WTC11 (cell line): ENCODE measurements at regions not wholly inside any gene's neighbourhood (a gene's known extent, or its start where the extent isn't known, plus 50 kb on each side); places are given as distances from the start of the nearest gene placed in this dataset.

Experiments used
- ATAC-seq: fragments of 200-7000 bp; cut with Tn5 transposase; 2 replicates; pipeline ENCODE4 v1.10.0; 2021; ENCODE audit warnings: mild to moderate bottlenecking, moderate library complexity
- CTCF ChIA-PET: fragments of 300-600 bp; sonication (Branson Sonifier 250); formaldehyde crosslinking; loops from one replicate; lab custom pipeline; 2021; ENCODE audit warnings: antibody characterized with exemption; lab: Charles Lee
- POLR2A ChIA-PET: fragments of 350-600 bp; sonication (Branson Sonifier 250); formaldehyde crosslinking; loops from one replicate; lab custom pipeline; 2021; ENCODE audit warnings: antibody characterized with exemption; lab: Charles Lee
- DNase-seq: peaks from one replicate; pipeline ENCODE4 v3.0.0; 2021; ENCODE audit warnings: low spot score
- H3K27ac Mint-ChIP-seq: 2 replicates; pipeline ENCODE4 v1.8.0; 2021; ENCODE audit warnings: mixed read lengths
- H3K27me3 Mint-ChIP-seq: 2 replicates; pipeline ENCODE4 v1.8.0; 2021; ENCODE audit warnings: low read depth, mild to moderate bottlenecking, moderate library complexity, mixed read lengths
- H3K36me3 Mint-ChIP-seq: 2 replicates; pipeline ENCODE4 v1.8.0; 2021; ENCODE audit warnings: mixed read lengths
- H3K4me1 Mint-ChIP-seq: 2 replicates; pipeline ENCODE4 v1.8.0; 2022; ENCODE audit warnings: mixed read lengths
- H3K4me3 Mint-ChIP-seq: 2 replicates; pipeline ENCODE4 v1.8.0; 2021; ENCODE audit warnings: mild to moderate bottlenecking, moderate library complexity, mixed read lengths
- H3K9me3 Mint-ChIP-seq: 2 replicates; pipeline ENCODE4 v1.8.0; 2021; ENCODE audit warnings: mixed read lengths
- EMX1 ChIP-seq: fragments of 250-450 bp; sonication (Bioruptor Pico); IDR thresholded peaks from 2 replicates; pipeline ENCODE4 v1.8.0; 2021; ENCODE audit warnings: mild to moderate bottlenecking
- FOXJ3 ChIP-seq: sonication (generic); formaldehyde crosslinking; IDR thresholded peaks from 2 replicates; pipeline ENCODE4 v1.9.0; 2021; ENCODE audit warnings: missing genetic modification reagents, mild to moderate bottlenecking, borderline replicate concordance
- GRHL2 ChIP-seq: fragments of 250-450 bp; sonication (Bioruptor Pico); IDR thresholded peaks from 2 replicates; pipeline ENCODE4 v1.8.0; 2022; ENCODE audit warnings: mild to moderate bottlenecking, moderate library complexity; ENCODE audit not compliant: insufficient replicate concordance, severe bottlenecking
- JAZF1 ChIP-seq: fragments of 250-450 bp; sonication (Bioruptor Pico); IDR thresholded peaks from 2 replicates; pipeline ENCODE4 v1.9.0; 2021; ENCODE audit warnings: moderate library complexity, mild to moderate bottlenecking, inconsistent platforms
- NFE2L1 ChIP-seq: sonication (generic); formaldehyde crosslinking; IDR thresholded peaks from 2 replicates; pipeline ENCODE4 v1.8.1; 2023; ENCODE audit warnings: missing genetic modification reagents
- NR2C2 ChIP-seq: sonication (generic); formaldehyde crosslinking; IDR thresholded peaks from 2 replicates; pipeline ENCODE4 v1.8.0; 2022; ENCODE audit warnings: mild to moderate bottlenecking, missing genetic modification reagents
- NR3C1 ChIP-seq: sonication (generic); formaldehyde crosslinking; conservative IDR thresholded peaks from 2 replicates; pipeline ENCODE4 v1.8.1; 2023; ENCODE audit warnings: low read depth, mild to moderate bottlenecking, missing genetic modification reagents
- TCF7 ChIP-seq: sonication (generic); formaldehyde crosslinking; IDR thresholded peaks from 2 replicates; pipeline ENCODE4 v1.8.0; 2022; ENCODE audit warnings: mild to moderate bottlenecking, low read depth, missing genetic modification reagents, moderate library complexity
- TEAD1 ChIP-seq: sonication (generic); formaldehyde crosslinking; IDR thresholded peaks from 2 replicates; pipeline ENCODE4 v1.8.0; 2022; ENCODE audit warnings: mild to moderate bottlenecking, missing genetic modification reagents
- ZNF232 ChIP-seq: sonication (generic); formaldehyde crosslinking; IDR thresholded peaks from 2 replicates; pipeline ENCODE4 v1.8.0; 2022; ENCODE audit warnings: mild to moderate bottlenecking, missing genetic modification reagents
- TF ChIP-seq, protein P1 (sequence below): sonication (generic); formaldehyde crosslinking; IDR thresholded peaks from 2 replicates; pipeline ENCODE4 v1.8.0; 2022; ENCODE audit warnings: missing genetic modification reagents
- TF ChIP-seq, protein P2 (sequence below): sonication (generic); formaldehyde crosslinking; IDR thresholded peaks from 2 replicates; pipeline ENCODE4 v1.8.0; 2022; ENCODE audit warnings: mild to moderate bottlenecking, missing genetic modification reagents
- TF ChIP-seq, protein P3 (sequence below): fragments of 250-450 bp; sonication (Bioruptor Pico); conservative IDR thresholded peaks from 2 replicates; pipeline ENCODE4 v1.9.0; 2021; ENCODE audit warnings: mild to moderate bottlenecking
- TF ChIP-seq, protein P4 (sequence below): sonication (generic); formaldehyde crosslinking; IDR thresholded peaks from 2 replicates; pipeline ENCODE4 v1.8.0; 2022; ENCODE audit warnings: mild to moderate bottlenecking, missing genetic modification reagents
- TF ChIP-seq, protein P5 (sequence below): sonication (generic); formaldehyde crosslinking; IDR thresholded peaks from 2 replicates; pipeline ENCODE4 v1.8.1; 2023; ENCODE audit warnings: mild to moderate bottlenecking, moderate library complexity, missing genetic modification reagents
- TF ChIP-seq, protein P6 (sequence below): sonication (generic); formaldehyde crosslinking; IDR thresholded peaks from 2 replicates; pipeline ENCODE4 v1.8.0; 2023; ENCODE audit warnings: missing genetic modification reagents
- TF ChIP-seq, protein P7 (sequence below): sonication (generic); formaldehyde crosslinking; IDR thresholded peaks from 2 replicates; pipeline ENCODE4 v1.8.1; 2022; ENCODE audit warnings: missing genetic modification reagents, borderline replicate concordance
- TF ChIP-seq, protein P8 (sequence below): fragments of 250-450 bp; sonication (Bioruptor Pico); IDR thresholded peaks from 2 replicates; pipeline ENCODE4 v1.9.0; 2021; ENCODE audit warnings: mild to moderate bottlenecking, borderline replicate concordance
- TF ChIP-seq, protein P9 (sequence below): sonication (generic); formaldehyde crosslinking; IDR thresholded peaks from 2 replicates; pipeline ENCODE4 v1.8.1; 2022; ENCODE audit warnings: mild to moderate bottlenecking, moderate library complexity, missing genetic modification reagents

DNA sequence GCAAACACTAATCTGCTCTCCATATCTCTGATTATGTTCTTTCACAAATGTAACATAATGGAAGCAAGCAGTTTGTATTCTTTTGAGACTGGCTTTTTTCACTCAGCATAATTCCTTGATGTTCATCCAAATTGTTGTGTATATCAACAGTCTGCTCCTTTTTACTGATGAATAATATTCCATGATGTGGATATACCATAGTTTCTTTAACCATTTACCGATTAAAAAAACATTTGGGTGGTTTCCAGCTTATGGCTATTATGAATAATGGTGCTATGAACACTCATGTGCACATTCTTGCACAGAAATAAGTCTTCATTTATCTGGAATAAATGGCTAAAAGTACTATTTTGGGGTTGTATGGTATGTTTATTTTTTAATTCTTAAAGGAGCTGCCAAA, 708.9 kb downstream of the RFPL4B start (continued):
- TF ChIP-seq, protein P1, sequence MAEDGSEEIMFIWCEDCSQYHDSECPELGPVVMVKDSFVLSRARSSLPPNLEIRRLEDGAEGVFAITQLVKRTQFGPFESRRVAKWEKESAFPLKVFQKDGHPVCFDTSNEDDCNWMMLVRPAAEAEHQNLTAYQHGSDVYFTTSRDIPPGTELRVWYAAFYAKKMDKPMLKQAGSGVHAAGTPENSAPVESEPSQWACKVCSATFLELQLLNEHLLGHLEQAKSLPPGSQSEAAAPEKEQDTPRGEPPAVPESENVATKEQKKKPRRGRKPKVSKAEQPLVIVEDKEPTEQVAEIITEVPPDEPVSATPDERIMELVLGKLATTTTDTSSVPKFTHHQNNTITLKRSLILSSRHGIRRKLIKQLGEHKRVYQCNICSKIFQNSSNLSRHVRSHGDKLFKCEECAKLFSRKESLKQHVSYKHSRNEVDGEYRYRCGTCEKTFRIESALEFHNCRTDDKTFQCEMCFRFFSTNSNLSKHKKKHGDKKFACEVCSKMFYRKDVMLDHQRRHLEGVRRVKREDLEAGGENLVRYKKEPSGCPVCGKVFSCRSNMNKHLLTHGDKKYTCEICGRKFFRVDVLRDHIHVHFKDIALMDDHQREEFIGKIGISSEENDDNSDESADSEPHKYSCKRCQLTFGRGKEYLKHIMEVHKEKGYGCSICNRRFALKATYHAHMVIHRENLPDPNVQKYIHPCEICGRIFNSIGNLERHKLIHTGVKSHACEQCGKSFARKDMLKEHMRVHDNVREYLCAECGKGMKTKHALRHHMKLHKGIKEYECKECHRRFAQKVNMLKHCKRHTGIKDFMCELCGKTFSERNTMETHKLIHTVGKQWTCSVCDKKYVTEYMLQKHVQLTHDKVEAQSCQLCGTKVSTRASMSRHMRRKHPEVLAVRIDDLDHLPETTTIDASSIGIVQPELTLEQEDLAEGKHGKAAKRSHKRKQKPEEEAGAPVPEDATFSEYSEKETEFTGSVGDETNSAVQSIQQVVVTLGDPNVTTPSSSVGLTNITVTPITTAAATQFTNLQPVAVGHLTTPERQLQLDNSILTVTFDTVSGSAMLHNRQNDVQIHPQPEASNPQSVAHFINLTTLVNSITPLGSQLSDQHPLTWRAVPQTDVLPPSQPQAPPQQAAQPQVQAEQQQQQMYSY, result no peak
- TF ChIP-seq, protein P2, sequence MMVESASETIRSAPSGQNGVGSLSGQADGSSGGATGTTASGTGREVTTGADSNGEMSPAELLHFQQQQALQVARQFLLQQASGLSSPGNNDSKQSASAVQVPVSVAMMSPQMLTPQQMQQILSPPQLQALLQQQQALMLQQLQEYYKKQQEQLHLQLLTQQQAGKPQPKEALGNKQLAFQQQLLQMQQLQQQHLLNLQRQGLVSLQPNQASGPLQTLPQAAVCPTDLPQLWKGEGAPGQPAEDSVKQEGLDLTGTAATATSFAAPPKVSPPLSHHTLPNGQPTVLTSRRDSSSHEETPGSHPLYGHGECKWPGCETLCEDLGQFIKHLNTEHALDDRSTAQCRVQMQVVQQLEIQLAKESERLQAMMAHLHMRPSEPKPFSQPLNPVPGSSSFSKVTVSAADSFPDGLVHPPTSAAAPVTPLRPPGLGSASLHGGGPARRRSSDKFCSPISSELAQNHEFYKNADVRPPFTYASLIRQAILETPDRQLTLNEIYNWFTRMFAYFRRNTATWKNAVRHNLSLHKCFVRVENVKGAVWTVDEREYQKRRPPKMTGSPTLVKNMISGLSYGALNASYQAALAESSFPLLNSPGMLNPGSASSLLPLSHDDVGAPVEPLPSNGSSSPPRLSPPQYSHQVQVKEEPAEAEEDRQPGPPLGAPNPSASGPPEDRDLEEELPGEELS, result no peak
- TF ChIP-seq, protein P3, sequence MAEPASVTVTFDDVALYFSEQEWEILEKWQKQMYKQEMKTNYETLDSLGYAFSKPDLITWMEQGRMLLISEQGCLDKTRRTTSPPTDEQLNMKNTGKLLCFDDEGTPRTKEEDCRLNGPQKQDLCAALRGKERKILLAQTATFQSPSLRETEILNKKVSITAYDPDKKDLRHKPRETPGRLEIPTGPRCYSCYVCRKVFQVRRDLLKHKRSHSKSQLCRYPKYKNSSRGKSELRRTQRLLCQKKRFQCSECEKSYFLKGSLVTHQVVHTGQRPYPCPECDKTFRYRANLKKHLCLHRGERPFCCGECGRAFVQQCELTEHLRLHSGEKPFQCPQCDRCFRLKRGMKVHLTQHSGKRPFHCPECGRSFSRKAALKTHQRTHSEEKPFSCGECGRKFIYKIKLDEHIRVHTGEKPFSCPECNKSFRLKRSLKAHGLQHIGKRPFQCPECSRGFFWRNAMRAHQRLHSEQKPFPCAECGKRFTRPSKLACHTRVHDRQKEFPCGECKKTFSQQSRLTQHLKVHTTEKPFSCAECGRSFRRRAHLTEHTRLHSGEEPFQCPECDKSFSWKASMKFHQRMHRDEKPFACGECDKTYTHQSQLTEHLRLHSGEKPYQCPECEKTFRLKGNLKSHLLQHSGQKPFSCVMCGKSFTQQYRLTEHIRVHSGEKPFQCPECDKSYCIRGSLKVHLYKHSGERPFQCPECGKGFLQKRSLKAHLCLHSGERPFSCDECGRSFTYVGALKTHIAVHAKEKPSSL (CRISPR knock-in tag), result no peak
- TF ChIP-seq TEAD1 (CRISPR knock-in tag) (no peak), ZNF232 (CRISPR knock-in tag) (no peak)
- TF ChIP-seq, protein P4, sequence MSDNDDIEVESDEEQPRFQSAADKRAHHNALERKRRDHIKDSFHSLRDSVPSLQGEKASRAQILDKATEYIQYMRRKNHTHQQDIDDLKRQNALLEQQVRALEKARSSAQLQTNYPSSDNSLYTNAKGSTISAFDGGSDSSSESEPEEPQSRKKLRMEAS (CRISPR knock-in tag), result no peak
- TF ChIP-seq, protein P5, sequence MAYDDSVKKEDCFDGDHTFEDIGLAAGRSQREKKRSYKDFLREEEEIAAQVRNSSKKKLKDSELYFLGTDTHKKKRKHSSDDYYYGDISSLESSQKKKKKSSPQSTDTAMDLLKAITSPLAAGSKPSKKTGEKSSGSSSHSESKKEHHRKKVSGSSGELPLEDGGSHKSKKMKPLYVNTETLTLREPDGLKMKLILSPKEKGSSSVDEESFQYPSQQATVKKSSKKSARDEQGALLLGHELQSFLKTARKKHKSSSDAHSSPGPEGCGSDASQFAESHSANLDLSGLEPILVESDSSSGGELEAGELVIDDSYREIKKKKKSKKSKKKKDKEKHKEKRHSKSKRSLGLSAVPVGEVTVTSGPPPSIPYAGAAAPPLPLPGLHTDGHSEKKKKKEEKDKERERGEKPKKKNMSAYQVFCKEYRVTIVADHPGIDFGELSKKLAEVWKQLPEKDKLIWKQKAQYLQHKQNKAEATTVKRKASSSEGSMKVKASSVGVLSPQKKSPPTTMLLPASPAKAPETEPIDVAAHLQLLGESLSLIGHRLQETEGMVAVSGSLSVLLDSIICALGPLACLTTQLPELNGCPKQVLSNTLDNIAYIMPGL, result no peak
- TF ChIP-seq, all 79 proteins: peak for 0

DNA sequence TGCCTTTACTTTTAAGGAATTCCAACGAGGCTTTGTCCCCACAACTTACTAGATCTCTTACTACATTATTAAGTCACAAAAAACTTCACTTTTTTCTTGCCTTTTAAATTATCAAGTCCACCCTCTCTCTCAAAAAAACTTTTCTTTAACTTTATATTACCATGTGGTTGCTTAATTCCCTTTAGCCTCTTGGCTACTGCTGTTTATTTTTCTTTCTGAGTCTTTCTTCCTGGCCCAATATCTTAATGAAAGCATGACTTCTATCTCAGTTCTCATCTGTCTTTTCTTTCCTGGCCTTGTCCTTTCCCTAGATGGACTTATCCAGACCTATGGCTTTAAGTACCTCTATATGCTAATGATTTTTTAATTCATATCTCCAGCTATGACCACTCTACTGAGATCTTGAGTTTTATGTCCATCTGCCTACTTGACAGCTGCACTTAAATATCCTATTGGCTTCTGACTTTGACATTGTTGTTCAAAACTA, 710.5 kb downstream of the RFPL4B start:
- no peaks in the 10 kb centered on the region; the same call in 1 of the 2 replicates for H3K4me1 Mint-ChIP-seq
- peaks cover 6% of the 10 kb centered on the region for H3K9me3 Mint-ChIP-seq
- H3K36me3 Mint-ChIP-seq, result no peaks in the 10 kb centered on the region
- no peak overlapping the region for H3K27ac Mint-ChIP-seq
- ChIA-PET CTCF (no interaction called here), POLR2A (no interaction called here)
- no peak for DNase-seq
- H3K27me3 Mint-ChIP-seq, result no peaks in the 10 kb centered on the region
- no peak overlapping the region for H3K4me3 Mint-ChIP-seq
- no peak for ATAC-seq
- TF ChIP-seq, protein P6, sequence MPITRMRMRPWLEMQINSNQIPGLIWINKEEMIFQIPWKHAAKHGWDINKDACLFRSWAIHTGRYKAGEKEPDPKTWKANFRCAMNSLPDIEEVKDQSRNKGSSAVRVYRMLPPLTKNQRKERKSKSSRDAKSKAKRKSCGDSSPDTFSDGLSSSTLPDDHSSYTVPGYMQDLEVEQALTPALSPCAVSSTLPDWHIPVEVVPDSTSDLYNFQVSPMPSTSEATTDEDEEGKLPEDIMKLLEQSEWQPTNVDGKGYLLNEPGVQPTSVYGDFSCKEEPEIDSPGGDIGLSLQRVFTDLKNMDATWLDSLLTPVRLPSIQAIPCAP (CRISPR knock-in tag), result no peak
- TF ChIP-seq, protein P7, sequence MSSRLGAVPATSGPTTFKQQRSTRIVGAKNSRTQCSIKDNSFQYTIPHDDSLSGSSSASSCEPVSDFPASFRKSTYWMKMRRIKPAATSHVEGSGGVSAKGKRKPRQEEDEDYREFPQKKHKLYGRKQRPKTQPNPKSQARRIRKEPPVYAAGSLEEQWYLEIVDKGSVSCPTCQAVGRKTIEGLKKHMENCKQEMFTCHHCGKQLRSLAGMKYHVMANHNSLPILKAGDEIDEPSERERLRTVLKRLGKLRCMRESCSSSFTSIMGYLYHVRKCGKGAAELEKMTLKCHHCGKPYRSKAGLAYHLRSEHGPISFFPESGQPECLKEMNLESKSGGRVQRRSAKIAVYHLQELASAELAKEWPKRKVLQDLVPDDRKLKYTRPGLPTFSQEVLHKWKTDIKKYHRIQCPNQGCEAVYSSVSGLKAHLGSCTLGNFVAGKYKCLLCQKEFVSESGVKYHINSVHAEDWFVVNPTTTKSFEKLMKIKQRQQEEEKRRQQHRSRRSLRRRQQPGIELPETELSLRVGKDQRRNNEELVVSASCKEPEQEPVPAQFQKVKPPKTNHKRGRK (CRISPR knock-in tag), result no peak
- TF ChIP-seq NFE2L1 (CRISPR knock-in tag), result no peak
- TF ChIP-seq, protein P8, sequence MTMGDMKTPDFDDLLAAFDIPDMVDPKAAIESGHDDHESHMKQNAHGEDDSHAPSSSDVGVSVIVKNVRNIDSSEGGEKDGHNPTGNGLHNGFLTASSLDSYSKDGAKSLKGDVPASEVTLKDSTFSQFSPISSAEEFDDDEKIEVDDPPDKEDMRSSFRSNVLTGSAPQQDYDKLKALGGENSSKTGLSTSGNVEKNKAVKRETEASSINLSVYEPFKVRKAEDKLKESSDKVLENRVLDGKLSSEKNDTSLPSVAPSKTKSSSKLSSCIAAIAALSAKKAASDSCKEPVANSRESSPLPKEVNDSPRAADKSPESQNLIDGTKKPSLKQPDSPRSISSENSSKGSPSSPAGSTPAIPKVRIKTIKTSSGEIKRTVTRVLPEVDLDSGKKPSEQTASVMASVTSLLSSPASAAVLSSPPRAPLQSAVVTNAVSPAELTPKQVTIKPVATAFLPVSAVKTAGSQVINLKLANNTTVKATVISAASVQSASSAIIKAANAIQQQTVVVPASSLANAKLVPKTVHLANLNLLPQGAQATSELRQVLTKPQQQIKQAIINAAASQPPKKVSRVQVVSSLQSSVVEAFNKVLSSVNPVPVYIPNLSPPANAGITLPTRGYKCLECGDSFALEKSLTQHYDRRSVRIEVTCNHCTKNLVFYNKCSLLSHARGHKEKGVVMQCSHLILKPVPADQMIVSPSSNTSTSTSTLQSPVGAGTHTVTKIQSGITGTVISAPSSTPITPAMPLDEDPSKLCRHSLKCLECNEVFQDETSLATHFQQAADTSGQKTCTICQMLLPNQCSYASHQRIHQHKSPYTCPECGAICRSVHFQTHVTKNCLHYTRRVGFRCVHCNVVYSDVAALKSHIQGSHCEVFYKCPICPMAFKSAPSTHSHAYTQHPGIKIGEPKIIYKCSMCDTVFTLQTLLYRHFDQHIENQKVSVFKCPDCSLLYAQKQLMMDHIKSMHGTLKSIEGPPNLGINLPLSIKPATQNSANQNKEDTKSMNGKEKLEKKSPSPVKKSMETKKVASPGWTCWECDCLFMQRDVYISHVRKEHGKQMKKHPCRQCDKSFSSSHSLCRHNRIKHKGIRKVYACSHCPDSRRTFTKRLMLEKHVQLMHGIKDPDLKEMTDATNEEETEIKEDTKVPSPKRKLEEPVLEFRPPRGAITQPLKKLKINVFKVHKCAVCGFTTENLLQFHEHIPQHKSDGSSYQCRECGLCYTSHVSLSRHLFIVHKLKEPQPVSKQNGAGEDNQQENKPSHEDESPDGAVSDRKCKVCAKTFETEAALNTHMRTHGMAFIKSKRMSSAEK (CRISPR knock-in tag), result no peak
- TF ChIP-seq JAZF1 (CRISPR knock-in tag), result no peak
- TF ChIP-seq TCF7 (CRISPR knock-in tag), result no peak
- TF ChIP-seq, protein P9, sequence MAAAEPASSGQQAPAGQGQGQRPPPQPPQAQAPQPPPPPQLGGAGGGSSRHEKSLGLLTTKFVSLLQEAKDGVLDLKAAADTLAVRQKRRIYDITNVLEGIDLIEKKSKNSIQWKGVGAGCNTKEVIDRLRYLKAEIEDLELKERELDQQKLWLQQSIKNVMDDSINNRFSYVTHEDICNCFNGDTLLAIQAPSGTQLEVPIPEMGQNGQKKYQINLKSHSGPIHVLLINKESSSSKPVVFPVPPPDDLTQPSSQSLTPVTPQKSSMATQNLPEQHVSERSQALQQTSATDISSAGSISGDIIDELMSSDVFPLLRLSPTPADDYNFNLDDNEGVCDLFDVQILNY, result no peak
- TF ChIP-seq GRHL2 (CRISPR knock-in tag), result no peak
- no peak for TF ChIP-seq EMX1 (CRISPR knock-in tag)
- TF ChIP-seq FOXJ3, result no peak
- TF ChIP-seq NR2C2, result no peak
- no peak for TF ChIP-seq NR3C1 (CRISPR knock-in tag)
